HT-29 (cell line): ENCODE measurements at regions not wholly inside any gene's neighbourhood (a gene's known extent, or its start where the extent isn't known, plus 50 kb on each side); places are given as distances from the start of the nearest gene placed in this dataset.
"Not testable (repeated sequence)": the region's sequence is repeated elsewhere in the genome, so short reads cannot be mapped to it uniquely, and the experiment has no call there.

ENCODE experiments used
- DNase-seq: peaks from one replicate; pipeline ENCODE4 v3.0.0-alpha.2; 2015; ENCODE audit warnings: low spot score

DNA sequence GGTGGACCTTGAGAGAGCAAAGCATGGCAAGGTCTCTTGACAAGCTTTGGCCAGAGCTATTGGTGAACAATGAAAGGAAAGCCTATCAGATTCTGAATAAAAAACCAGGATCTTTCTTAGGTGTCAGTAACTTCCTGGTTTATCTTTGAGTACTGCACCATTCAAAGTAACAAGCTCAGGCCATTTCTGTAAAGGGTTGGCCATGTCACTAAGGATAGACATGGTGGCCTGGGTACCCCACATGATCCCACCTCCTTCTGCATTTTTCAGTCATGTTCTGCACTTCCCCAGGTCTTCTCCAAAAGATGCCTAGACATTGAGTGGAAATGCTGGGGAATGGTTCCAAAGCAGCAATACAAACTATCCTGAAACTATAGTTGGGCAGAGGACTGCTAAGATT is 242.0 kb downstream of the ARHGAP12 start:
- DNase-seq: no peak

DNA sequence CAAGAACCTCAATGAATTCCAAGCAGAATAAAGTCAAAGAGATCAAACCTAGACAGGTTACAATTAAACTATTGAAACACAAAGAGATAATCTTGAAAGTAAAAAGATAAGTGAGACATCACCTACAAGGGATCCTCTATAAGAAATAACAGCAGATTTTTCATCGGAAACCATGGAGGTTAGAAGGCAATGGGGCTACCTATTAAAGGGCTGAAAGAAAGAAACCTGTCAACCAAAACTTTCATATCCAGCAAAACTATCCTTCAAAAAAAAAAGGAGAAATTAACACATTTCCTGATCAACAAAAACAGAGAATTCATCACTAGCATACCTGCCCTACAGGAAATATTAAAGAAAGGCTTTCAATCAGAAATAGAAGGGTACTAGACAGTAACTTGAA is 244.9 kb downstream of the ARHGAP12 start:
- DNase-seq: no peak

DNA sequence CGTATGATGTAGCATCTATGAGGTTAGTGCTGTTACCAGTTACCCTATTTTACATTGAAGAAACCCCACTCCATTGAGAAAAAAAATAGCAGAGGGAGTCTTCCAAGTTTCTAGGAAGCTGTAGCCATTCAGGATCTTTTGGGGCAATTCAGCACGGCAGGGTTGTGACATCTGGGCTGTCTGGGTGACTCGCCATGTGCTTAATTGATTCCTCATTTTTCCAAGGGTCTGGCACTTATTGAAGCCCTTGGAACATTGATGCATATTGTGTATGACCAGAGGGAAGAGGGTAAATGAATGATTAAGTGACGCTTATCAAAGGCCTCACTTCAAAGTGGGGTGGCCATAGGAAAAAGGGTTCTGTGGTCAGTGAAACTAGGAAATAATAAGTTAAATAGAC is 248.7 kb downstream of the ARHGAP12 start:
- no peak for DNase-seq

DNA sequence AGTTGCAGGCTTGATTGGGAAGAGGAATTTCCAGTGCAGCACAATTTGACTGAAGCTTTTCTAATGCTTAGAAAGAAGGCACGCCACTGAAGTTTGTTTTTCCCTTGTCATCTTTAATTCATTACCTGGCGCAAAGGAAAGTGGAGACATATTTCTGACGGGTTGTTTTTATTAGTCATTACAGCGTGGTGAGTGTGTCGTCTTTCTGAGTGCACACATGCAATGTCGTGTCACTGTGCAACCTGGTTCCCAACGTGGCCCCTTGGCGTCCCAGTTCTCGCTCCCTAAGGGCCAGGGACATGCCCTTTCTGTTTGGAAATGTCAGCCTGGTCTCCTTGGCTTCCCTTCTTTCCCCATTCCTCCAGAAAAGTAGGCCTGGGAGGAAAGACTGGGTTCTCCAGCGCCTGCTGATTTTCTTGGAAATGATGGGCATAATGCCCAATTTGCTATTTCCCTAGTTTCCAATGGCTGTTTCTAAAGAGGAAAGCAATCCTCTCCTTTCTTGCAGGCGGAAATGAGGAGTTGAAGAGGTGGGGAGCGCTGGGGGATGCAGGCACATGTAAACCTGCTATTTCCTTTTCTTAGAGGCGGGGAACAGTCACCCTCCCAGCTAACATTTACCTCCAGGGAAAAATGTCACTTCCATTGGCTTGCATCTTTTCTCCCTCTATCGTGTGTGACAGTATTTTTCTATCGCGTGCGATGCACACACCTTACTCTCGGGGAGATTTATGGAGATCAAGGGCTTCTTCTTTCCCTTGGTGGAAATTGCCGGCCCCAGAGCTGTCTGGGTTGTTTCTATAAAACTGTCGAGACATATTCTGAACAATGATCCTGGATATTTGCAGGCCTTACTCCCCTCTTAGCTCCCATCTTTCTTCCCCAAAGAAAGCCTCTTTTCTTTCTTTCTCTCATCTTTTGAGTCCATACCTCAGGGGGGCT is 249.8 kb downstream of the ARHGAP12 start:
- DNase-seq: no peak

DNA sequence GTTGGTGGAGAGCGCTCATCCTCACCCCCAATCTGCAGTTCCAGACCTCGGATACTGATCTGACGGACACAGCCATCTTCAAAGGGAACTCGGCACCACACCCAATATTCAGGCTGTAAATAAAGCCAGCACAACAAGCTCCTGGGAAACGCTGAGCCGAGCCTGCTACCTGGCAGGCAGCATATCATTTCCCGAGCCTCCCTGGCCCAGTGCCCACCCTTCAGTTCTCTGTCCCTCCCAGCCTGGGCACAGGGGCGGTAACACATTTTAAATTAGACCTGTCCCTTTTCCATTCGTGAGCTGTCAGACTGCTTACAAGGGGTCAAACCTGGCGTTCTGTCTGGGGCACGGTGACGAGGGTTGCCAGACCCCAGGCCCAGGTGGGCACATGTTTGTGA is 250.5 kb downstream of the ARHGAP12 start:
- DNase-seq: no peak

DNA sequence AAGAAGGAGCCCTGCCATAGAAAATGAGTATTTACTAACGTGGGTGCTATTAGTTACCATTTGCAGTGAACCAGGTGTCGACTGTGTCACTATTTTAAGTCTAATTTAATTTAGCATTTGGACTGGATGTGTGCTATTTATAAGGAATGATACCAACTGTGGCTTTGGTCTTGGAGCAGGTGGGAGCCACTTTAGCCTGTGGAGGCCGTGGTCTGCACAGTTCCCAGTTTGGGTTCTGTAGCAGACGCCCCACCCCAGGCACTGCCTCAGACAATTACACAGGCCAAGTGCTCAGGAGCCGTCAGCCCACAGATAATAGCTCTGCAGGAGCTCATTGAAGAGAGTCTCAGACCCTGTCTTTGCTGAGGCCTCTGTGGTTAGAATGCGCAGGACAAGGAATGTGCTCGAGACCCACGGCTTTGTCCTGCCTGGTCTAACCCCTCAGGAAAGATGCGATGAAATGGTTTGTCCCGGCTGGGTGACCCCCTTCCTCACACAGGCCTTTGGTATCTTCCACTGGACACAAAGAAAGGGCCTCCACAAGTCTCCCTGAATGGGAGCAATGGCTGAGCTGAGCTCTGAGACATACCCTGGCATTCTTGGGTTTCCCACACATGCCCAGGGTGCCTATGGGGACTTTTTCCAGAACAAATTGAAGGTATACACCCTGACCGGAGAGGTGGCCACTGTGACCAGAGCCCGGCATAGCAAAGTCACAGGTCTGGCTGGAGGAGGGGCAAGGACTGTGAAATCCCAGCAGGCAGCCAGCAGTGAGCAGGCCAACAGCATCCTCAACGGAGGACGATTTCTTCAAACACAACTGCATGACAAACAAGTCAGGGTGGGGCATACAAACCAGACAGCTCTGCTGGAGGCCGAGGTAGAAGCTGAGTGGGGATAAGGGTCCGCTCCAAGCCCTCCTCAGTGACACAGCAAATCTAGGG is 251.2 kb downstream of the ARHGAP12 start:
- no peak for DNase-seq

DNA sequence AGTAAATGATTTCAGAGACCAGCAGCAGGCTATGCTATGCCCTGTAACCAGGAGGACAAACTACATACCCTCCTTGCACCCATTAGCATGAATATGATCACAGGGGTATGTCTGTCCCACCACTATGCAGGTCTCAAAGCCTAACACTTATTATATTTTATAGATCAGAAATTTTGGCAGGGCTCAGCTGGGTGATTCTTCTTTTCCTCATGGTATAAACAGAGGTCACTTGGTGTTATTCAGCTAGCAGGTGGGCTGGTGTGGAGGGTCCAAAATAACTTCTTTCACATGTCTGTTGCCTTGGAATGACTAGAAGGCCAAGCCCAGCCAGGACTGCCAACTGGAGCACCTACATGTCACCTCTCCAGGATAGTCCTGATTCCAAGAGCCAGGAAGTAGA is 252.9 kb downstream of the ARHGAP12 start:
- DNase-seq: no peak

DNA sequence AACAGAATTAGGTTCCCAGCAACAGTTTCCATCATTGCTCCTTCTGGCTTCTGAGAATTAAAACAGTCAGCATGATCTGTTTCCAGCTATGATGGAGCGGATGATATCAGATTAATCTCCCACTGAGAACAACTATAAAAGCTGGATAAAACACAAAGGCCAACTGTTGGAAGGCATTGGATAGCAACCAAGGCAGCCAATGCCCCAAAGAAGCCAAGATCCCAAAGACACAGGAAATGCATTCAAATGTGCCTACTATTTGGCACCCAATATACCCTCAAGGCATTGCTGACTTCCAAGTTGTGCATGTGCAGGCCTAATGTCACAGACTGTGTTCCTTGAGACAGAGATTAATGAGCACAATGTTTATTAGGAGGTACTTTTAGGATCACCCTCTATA is 259.3 kb downstream of the ARHGAP12 start:
- DNase-seq: no peak

DNA sequence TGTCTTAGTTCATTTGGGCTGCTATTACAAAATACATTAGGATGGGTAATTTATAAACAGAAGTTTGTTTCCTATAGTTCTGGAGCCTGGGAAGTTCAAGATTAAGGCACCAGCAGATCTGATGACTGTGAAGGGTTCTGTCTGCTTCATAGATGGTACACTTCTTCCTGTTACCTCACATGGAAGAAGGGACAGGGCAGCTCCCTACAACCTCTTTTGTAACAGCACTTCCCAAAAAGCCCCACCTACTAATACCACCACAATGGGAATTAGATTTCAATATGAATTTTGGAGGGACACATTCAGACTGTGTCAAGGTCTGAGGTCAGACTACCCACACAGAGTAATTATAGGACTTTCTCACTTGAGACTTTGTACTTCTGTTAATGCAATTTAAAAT is 260.3 kb downstream of the ARHGAP12 start:
- DNase-seq: no peak

DNA sequence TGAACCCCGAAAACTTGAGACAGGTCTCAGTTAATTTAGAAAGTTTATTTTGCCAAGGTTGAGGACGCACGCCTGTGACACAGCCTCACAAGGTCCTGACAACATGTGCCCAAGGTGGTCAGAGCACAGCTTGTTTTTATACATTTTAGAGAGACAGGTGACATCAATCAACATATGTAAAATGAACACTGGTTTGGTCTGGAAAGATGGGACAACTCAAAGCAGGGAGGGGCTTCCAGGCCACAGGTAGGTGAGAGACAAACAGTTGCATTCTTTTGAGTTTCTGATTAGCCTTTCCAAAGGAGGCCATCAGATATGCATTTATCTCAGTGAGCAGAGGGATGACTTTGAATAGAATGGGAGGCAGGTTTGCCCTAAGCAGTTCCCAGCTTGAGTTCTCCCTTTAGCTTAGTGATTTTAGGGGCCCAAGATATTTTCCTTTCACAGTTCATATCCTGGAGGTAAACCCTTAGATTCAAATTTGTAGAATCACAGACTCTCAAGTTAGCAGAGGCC is 262.8 kb downstream of the ARHGAP12 start:
- not testable (repeated sequence) for DNase-seq

DNA sequence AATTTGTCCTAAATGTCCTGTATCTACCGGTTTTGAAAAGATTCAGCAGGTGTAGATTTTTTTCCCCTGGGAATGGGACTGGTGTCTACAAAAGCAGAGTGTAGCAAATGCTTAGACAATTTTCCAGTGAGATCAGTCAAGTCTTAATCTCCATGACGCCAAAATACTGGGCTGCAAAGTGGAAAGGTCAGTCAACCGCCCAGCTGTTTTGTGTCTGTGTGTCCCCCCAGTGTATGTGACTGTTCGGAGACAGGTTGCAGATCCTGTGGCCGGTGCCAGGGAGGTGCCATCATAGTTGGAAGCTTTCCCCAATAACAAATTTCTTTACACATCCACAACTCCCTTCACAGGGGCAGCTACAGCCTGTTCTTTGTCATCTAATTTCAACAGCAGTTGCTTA is 263.8 kb downstream of the ARHGAP12 start:
- DNase-seq: no peak

DNA sequence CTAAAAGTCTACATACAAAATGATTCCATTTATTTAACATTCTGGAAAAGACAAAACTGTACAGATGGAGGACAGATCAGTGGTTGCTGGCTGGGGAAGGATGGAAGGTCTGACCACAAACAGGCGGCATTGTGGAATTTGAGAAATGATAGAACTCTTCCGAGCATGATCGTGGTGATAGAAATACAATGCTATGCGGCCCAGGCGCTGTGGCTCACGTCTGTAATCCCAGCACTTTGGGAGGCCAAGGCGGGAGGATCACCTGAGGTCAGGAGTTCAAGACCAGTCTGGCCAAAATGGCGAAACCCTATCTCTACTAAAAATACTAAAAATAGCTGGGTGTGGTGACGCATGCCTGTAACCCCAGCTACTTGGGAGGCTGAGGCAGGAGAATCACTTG is 264.6 kb downstream of the ARHGAP12 start:
- not testable (repeated sequence) for DNase-seq

DNA sequence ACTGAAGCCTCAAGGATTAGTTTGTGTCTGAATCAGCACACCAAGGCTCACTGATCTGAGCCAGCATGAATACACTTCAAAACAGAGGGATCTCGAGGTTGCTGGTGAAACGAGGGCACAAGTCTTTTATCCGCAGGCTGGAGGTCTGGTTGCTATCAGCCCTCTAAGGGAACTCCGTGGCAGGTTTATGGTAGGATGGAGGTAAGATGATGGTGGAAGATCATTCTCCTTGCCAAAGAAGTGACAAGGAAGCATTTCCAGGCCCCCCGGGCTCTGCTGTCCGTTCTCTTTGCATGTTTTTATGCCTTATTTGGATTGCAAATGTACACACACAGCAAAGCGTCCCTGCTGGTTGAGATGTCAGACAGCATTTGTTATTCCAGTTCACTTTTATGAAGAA is 268.3 kb downstream of the ARHGAP12 start:
- no peak for DNase-seq

DNA sequence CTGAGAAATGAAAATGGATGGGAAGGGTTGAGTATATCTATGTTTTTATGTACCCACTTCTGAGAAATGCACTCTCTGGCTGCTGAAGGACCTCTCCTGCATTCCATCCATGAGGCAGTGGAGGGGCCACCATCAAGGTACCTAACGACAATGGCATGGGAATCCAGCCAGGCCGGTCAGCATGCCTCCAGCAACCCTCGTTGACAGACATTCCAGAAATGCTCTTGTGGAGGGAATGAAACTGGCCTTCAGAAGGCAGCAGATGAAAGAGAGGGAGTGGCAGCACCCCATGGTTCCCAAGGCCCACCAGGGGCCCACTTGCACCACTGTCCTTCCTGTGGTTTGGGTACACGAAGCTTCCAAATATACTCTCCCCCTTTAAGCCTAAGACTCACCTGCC is 269.0 kb downstream of the ARHGAP12 start:
- DNase-seq: no peak

DNA sequence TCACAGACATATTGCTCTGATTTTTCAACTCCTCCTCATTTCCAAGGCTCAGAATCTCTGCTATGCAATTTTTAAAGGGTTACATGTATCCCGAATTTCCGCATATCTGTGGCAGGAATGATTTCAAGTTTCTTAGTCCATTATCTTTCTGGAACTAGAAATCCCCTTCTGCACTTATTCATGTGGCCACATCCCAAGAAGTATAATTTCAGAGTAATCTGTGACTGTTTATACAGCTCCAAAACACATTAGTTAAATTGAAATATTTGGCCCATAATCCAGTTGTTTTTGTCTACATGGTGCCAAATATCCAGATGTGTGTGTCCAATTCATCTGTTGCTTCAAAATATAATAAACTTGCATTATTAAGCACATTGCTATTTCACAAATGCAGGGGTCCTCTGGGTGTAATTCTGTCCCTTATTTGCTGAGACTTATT is 271.2 kb downstream of the ARHGAP12 start:
- DNase-seq: no peak

DNA sequence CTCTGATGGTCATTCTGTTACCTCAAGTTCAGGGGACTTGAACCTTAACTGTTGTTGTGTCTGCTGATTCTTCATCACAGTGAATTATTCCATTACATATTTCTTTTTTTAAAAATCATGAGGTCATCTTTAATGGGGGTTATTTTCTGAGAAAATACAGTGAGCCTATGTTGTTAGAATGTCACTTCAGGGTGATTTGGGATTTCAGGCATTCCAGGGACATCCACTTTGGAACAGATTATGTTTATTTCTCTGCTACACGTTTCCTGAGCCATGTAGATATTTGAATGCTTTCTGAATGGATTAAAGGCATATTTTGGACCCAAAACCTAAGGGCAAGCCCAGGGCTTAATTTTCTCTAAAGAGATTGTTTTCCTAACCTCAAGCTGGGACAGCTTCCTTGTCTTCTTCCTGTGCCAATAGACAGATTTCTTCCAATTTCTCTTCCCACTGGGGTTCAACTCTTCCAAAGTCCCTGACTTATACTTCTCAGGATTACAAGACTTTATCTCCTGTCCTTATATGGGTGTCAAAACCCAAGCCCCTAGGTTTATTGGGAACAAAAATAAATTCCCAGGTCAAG is 271.7 kb downstream of the ARHGAP12 start:
- no peak for DNase-seq

DNA sequence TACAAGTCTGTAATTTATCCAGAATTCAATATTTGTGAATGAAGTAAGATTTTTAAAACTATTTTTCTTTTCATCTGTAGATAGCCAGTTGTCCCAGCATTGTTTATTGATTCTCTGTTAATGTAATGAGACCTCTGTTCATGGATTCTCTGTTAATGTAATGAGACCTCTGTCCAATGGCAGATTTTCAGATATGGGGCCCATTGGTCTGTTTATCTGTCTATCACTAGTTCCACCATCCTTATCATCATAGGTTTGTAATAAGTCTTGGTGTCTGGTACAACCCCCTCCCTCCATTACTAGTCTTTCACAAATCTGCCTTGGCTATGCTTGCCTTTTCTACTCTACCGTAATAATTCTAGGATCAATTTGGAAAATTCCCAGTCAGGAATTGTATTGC is 276.6 kb downstream of the ARHGAP12 start:
- DNase-seq: no peak

DNA sequence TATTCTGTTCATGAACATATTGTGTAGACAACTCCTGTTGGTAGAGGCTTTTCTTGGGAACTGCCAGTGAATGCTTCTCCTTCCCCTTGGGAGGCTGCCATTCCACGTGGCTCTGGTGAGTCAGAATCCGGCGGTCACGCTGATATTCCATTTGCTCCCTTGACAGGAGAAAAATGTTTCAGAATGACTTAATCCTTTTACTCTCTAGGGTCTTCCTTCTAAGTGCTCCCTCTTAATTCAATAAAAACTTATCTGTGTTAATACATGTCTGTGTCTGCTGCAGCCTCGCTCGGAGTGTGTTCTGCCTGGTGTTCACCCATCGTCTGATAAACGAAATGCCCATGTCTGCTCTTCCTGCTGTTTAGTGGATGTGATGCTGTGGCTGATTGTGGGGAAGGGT is 278.6 kb downstream of the ARHGAP12 start:
- no peak for DNase-seq

DNA sequence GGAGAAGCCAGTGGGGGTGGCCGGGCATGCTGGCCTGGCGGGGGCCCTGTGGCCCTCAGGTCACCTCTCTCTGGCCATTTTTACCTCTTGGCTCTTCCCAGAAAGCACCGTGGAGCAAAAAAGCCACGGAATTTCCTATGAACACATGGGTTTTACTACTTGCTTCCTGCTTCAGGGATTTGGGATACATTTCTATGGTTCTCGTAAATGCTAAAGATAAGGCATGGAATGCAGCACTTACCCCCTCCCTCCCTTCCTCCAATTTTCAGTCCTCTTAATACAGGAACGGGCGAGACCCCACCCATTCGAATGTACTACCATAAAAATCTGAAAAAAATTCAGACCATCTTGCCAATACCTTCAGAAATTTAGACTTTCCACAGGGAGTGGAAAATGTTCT is 279.7 kb downstream of the ARHGAP12 start:
- DNase-seq: no peak

DNA sequence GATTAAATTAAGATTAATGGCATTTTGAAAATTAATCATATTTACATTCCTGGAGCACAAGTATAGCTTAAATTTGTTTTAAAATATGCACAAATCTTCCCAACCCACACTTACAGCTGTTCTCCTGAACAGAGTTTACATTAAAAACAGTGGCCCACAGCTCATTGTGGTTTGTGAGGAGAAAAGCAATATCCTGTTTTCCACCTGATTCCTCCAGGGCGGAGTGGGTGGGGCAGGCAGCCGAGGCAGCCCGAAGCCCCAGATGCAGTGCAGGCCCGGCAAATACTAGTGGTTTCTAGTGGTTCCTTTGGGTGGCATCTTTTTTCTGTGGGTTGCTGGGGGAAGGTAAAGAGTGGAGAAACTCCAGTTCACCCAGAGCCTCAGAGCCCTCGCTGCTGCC is 280.8 kb downstream of the ARHGAP12 start:
- DNase-seq: no peak

DNA sequence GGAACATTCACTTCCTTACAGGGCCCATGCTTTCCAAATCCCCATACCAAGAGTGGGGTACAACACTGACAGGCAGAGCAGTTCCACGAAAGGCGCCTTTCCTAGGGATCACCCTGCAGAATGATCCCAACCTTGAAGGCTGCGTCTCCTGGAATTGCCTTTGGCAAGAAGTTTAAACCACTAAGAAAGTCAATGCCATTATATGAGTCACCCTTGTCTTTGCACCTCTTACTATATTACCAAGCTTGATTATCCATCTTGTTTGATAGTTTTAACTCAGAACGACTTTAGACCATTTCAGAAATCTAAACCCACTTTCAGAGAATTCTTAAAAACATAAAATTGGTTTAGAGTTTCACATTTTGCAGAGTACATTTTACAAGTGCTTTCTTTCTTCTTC is 282.1 kb downstream of the ARHGAP12 start:
- DNase-seq: no peak

DNA sequence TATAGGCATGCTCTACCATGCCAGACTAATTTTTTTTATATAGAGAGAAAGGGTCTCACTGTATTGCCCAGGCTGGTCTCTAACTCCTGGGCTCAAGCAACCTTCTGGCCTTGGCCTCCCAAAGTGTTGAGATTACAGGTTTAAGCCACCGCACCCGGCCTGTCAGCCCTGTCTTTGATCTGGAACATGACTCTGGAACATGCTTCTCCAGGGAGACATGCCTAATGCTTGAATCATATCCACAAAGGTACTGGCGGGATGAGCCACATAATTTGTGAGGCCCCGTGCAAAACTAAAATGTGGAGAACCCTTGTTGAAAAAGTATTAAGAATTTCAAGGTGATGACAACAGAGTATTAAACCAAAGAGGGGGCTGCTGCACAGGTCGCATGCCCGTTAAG is 282.8 kb downstream of the ARHGAP12 start:
- no peak for DNase-seq
